GM19455 (cell line): ENCODE measurements at regions not wholly inside any gene's neighbourhood (a gene's known extent, or its start where the extent isn't known, plus 50 kb on each side); places are given as distances from the start of the nearest gene placed in this dataset.

Experiments used
- ATAC-seq: cut with Tn5 transposase; IDR thresholded peaks from one replicate; pipeline ENCODE4 v1.9.1; 2021; ENCODE audit not compliant: unreplicated experiment

- no peak for ATAC-seq
Observed at GRCh38 chr6:157755746-157756411, 67.2 kb upstream of the SNX9 start.

GRCh38 chr6:157756708-157757429, 66.2 kb upstream of the SNX9 start:
- ATAC-seq = no peak

DNA sequence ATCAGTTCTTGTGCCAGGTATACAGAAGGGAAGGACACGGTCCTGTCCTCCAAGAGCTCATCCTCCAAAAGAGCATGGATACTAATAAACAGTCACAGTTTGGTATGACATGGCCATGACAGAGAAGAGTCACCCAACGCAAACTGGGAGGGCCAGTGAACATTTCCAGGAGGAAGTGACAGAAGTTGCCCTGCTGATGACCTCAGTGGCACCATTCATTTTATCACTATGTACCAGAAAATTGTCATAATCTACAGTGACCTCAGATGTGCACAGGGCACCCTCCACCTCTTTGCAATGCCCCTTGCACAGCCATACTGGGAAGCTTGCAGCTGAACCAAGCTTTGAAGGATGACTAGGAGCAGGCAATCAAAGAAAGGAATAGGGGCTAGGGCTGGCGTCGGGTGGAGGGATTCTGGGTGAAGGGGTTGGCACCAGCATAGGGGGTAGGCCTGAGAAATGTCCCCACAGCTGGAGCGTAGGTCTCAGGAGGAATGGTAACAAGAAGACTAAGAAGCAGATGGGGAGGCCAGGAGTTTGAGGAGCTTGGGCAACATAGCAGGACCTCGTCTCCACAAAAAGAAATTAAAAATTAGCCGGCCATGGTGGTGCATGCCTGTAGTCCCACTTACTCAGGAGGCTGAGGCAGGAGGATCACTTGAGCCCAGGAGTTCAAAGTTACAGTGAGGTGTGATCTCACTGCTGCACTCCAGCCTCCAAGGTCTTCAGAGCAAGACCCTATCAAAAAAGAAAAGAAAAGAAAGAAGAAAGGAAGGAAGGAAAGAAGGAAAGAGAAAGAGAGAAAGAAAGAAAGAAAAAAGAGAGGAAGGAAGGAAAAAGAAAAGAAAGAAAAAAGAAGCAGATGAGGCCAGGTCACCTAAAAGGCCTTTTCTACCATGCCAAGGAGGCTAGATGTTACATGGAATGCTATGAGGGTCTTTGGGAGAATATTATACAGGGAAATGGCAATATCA, 65.3 kb upstream of the SNX9 start:
- no peak for ATAC-seq

DNA sequence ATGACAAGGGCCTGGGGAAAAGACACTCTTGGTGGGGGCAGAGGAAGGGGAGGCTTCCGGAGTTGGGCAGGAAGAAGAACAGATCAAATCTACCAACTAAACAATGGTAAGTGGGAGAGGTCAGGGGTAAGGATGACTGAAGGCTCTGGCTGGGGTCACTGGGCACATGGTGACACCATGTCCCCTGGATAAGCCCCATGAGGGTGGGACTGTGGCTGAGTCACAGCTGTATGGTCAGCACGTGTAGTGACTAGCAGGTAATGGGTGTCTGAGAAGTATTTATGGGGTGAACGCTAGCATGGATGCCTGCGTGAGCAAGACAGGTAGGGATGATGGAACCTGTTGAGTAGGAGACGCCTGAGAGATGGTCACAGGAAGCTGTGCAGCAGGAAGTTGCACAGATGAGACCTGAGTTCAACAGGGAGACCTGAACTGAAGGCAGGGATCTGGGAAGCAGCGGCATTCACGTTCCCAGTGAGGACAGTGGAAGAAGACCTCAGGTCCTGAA, 64.5 kb upstream of the SNX9 start:
- ATAC-seq = no peak

- ATAC-seq = no peak
Observed at GRCh38 chr6:157759028-157759427, 64.0 kb upstream of the SNX9 start.

DNA sequence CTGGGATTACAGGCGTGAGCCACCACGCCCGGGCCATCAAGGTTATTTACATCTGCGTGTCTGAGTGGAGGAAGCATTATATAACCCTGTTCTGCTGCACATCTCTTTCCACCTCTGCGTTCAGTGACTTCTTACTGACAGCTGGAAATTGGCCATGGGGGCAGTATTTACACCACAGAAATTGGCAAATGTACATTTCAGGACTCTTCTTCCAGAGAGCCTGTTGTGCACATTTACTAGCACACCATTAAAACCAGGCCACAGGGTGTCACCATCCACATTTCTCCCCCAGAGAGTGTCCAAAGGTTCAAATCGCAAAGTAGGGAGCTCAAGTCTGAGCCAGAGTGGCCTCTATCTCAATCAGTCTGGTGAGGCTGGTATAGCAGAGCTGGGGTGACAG, 62.9 kb upstream of the SNX9 start:
- ATAC-seq = no peak

DNA sequence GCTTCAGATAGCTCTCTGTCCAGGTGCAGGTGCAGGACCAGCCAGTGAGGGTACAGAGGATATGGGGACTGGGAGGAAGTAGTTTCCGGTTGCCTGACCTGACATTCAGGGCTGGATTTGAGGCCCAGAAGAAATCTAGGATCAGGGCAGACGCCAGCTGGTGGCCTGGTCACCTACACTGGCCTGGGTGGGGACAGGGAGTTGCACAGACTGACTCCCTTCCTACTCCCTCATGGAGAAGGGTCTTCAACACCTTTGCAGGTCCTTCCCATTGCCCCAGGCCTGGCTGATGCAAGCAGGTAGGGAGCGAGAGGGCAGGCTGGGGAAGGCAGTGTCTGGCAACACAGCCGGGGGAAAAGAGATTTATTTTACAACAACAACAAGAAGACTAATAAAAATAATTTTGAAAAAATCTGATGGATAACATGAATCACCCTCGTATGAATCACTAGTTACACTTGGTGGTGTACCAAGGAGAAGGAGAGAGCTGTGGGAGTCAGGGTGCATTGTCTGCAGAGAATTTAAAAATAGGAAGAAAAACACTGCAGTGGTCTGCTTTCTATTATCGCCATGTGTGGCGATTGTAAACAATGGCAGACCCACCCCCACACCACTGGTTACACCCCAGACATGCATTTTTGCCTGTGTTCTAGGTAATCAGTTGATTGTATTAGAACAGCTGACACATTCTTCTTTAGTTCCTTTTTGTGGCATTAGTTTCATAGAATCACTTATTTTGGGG, 62.3 kb upstream of the SNX9 start:
- ATAC-seq = peak; percentile 7

- peak; percentile 44 for ATAC-seq
Observed at GRCh38 chr6:157761331-157761921, 61.6 kb upstream of the SNX9 start.

- no peak for ATAC-seq
Observed at GRCh38 chr6:157761926-157762325, 61.1 kb upstream of the SNX9 start.

DNA sequence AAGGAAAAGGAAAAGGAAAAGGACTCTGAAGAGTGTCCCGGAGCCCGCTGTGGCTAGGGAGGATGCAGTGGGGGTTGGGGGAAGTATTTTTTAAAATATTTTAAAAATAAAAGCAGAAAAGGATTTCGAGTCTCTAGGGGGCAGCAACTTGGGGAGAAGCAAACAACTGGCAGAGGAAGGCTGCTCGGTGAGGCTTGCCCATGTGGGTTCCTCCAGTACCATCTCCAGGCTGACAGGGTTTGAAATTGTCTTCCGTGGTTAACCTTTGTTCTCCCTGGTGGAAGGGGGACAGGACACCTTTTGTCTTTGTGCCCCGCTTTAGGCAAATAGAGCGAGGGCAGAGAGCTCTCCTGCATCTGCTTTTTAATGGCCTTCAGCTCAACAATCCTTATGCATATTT, 60.4 kb upstream of the SNX9 start:
- no peak for ATAC-seq

- no peak for ATAC-seq
Observed at GRCh38 chr6:157763129-157763903, 59.7 kb upstream of the SNX9 start.

- ATAC-seq = peak; percentile 5
Observed at GRCh38 chr6:157763904-157764177, 59.2 kb upstream of the SNX9 start.

DNA sequence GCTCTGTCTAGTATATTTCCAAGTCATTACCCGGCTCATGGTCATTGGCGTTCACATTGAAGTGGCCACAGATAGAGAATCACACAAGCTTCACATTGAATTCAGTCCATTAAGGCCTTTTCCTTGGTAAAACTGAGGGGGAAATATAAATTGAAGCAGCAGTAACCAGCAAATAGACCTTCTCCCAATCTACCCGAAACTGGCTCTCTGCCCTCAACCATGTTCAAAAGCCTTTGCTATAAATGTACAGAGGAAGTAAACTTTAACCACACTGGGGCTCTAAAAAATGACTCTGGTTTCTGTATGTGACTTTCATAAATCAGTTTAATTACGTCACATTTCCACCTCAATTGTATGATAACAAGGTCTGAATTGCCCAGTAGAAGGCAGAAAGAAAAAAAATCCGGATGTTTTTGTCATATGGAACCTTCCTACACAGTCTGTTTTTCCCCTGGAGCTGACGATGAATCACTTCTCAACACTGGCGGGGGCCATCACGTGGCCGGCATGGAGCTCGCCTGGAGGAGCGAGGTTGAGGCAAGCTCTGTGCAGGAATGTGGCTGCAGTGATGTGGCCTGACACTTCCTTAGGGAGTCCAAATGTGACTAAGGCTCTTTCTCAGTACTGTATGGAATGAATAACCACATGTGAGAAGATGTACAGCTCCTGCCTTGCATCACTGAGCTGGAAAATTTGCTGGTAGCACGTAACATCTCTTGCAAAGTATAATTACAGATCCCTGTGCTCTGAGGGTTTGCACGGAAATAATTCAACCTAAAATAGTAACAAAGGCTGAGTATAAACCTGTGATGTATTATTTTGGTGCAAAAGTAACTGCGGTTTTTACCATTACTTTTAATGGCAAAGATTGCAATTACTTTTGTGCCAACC, 58.6 kb upstream of the SNX9 start:
- ATAC-seq = peak; percentile 57

DNA sequence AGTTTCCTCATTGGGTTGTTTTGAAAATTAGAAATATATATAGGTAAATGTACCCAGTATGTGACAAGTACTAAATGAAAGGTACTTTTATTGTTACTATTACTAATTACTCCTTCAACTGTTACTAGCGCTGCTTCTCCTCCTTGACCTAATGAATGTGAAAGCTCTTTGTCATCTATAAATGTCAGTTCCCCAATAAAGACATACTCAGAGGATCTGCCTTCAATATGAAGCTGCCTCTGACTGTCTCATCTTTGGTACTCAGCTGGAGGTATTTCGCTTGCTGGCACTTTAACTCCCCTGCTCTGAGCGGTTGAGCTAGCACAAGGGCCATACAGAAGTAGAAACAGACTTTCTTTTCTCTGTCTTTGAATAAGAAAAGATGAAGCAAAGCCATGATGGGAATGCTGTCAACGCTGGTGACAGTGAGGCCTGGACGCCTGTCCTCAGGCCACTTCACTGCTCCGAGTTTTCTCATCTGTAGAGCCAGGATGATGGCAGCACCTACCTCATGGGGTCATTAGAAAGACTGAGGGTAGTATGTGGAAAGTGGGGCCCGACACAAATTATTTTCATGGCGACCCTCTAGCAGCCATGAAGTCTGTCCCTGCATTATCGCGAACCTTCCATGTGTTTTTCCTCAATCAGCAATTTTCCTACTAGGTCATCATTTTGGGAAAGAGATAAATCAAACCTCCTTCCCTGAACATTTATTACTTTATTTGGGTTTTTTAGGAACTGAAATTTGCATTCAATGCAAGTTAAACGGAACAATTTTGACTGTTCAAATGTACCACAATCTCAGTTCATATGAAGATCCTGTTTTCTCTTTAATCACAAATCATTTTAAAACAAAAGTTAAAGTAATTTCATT, 55.9 kb upstream of the SNX9 start:
- no peak for ATAC-seq

DNA sequence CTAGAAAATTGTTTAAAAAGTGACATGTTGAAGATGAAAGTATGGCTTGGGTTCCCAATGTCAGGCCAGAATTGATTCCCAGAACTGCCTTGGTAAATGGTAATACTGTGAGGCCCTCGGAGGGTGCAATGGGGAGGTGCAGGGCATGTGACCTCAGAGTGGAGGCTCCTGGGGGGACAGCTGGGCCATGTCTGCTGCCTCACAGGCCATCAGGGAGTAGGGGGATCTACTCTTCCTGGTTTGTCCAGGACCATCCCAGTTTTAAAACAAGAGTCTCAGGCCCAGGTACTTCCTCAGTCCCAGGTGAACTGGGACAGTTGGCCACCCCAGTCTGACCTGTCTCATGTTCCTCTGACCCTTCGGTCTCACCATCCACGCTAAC, 55.3 kb upstream of the SNX9 start:
- ATAC-seq = no peak

- no peak for ATAC-seq
Observed at GRCh38 chr6:157768304-157768703, 54.7 kb upstream of the SNX9 start.

GRCh38 chr6:157768863-157769551, 54.0 kb upstream of the SNX9 start:
- no peak for ATAC-seq
